Keratinocyte (primary cell): ENCODE measurements at regions not wholly inside any gene's neighbourhood (a gene's known extent, or its start where the extent isn't known, plus 50 kb on each side); places are given as distances from the start of the nearest gene placed in this dataset.
"Not testable (repeated sequence)": the region's sequence is repeated elsewhere in the genome, so short reads cannot be mapped to it uniquely, and the experiment has no call there.

Experiments
- DNase-seq: peaks from one replicate; pipeline ENCODE4 v3.0.0-alpha.2; 2011; ENCODE audit warnings: low read depth, missing footprints, low spot score
- FAIRE-seq: peaks from 2 replicates; lab custom pipeline; 2011; peaks lifted over from hg19 to GRCh38; lab: Jason Lieb, UNC
- H2AFZ ChIP-seq: 2 replicates; pipeline ENCODE4 v1.6.0; 2012; ENCODE audit warnings: low read length, control low read depth, inconsistent platforms; ENCODE audit not compliant: control insufficient read depth
- H3K27ac ChIP-seq: 2 replicates; pipeline ENCODE4 v1.5.1; 2011; ENCODE audit warnings: low read length; ENCODE audit not compliant: control insufficient read depth, insufficient read depth
- H3K27me3 ChIP-seq: 3 replicates; pipeline ENCODE4 v1.6.0; 2011; ENCODE audit warnings: low read length; ENCODE audit not compliant: control insufficient read depth, insufficient read depth; ENCODE audit errors: extremely low read depth
- H3K36me3 ChIP-seq, 2 experiments: 2 replicates in 1 of 2; 3 replicates in 1 of 2; pipeline ENCODE4 v1.5.1; 2011; ENCODE audit warnings: low read length in 2 of 2, mild to moderate bottlenecking in 1 of 2; ENCODE audit not compliant: control insufficient read depth in 2 of 2, insufficient read depth in 2 of 2; ENCODE audit errors: extremely low read depth in 1 of 2
- H3K4me1 ChIP-seq: 3 replicates; pipeline ENCODE4 v1.5.1; 2011; ENCODE audit warnings: low read length; ENCODE audit not compliant: control insufficient read depth, insufficient read depth; ENCODE audit errors: extremely low read depth
- H3K4me2 ChIP-seq: 3 replicates; pipeline ENCODE4 v1.6.0; 2011; ENCODE audit warnings: low read depth, low read length; ENCODE audit not compliant: control insufficient read depth, insufficient read depth; ENCODE audit errors: extremely low read depth
- H3K4me3 ChIP-seq, 3 experiments: fragments of 200-600 bp in 1 of 3; sonication (generic) in 1 of 3; 2 replicates in 2 of 3; 3 replicates in 1 of 3; pipeline ENCODE4 v1.5.1; 2011 to 2016; ENCODE audit warnings: low read length in 3 of 3, mild to moderate bottlenecking in 3 of 3, control low read depth in 2 of 3, inconsistent platforms in 1 of 3, low read depth in 1 of 3, mixed read lengths in 1 of 3, mixed run types in 1 of 3, moderate library complexity in 1 of 3; ENCODE audit not compliant: control insufficient read depth in 2 of 3, insufficient read depth in 2 of 3; ENCODE audit errors: extremely low read depth in 1 of 3
- H3K79me2 ChIP-seq: 2 replicates; pipeline ENCODE4 v1.6.0; 2012; ENCODE audit warnings: low read length; ENCODE audit not compliant: control insufficient read depth, insufficient read depth
- H3K9ac ChIP-seq: 3 replicates; pipeline ENCODE4 v1.6.0; 2011; ENCODE audit warnings: low read length; ENCODE audit not compliant: control insufficient read depth, insufficient read depth; ENCODE audit errors: extremely low read depth
- H3K9me1 ChIP-seq: 3 replicates; pipeline ENCODE4 v1.6.0; 2011; ENCODE audit warnings: low read length; ENCODE audit not compliant: control insufficient read depth, insufficient read depth; ENCODE audit errors: extremely low read depth
- H3K9me3 ChIP-seq: 2 replicates; pipeline ENCODE4 v1.5.1; 2012; ENCODE audit warnings: low read depth, low read length; ENCODE audit not compliant: control insufficient read depth
- H4K20me1 ChIP-seq: 3 replicates; pipeline ENCODE4 v1.6.0; 2011; ENCODE audit warnings: low read length; ENCODE audit not compliant: control insufficient read depth, insufficient read depth; ENCODE audit errors: extremely low read depth
- CTCF ChIP-seq, 3 experiments: IDR thresholded peaks in 1 of 3; conservative IDR thresholded peaks in 1 of 3; optimal IDR thresholded peaks in 1 of 3; 2 replicates in 2 of 3; 3 replicates in 1 of 3; pipeline versions ENCODE3 to v1.5.1; 2011; ENCODE audit warnings: low read length in 3 of 3, mild to moderate bottlenecking in 3 of 3, moderate library complexity in 2 of 3, control low read depth in 1 of 3, inconsistent platforms in 1 of 3; ENCODE audit not compliant: insufficient read depth in 2 of 3; ENCODE audit errors: extremely low read depth in 1 of 3
- EZH2 ChIP-seq: IDR thresholded peaks from one replicate; pipeline ENCODE4 v1.6.1; 2012; ENCODE audit warnings: inconsistent platforms, mild to moderate bottlenecking, low read length, moderate library complexity
- dilution Hi-C: fragments of 300-500 bp; cut with MboI; formaldehyde crosslinking; loops from one replicate; pipeline ENCODE4 v1.7.0; 2020; ENCODE audit warnings: low sequenced_read_pairs; ENCODE audit not compliant: extremely low pct_ligation_motif_present

- Histone ChIP-seq H3K9me1 (no peaks in the 10 kb centered on the region), H3K79me2 (no peaks in the 10 kb centered on the region), H3K27me3 (no peaks in the 10 kb centered on the region), H4K20me1 (no peaks in the 10 kb centered on the region), H3K9ac (no peak overlapping the region), H3K4me2 (no peak overlapping the region), H3K36me3 (no peaks in the 10 kb centered on the region), H3K4me1 (no peaks in the 10 kb centered on the region), H3K27ac (no peak overlapping the region), H3K9me3 (no peaks in the 10 kb centered on the region), H3K4me3 (no peak overlapping the region), H2AFZ (no peak overlapping the region)
- FAIRE-seq (no peak), DNase-seq (no peak)
- TF ChIP-seq CTCF (optimal IDR thresholded peaks at IDR 0.05 in 1 of 3, IDR thresholded peaks at IDR 0.05 in 1 of 3, conservative IDR thresholded peaks at IDR 0.05 in 1 of 3; ENCODE audit: extremely low read depth in 1 of 3, insufficient read depth in 2 of 3, low read length in 3 of 3) = peak in 2 of 3 experiments; percentile 18 to 44
- TF ChIP-seq EZH2 = no peak
- dilution Hi-C loops = no loop called here
These were observed 367.3 kb upstream of the CASK start for GRCh38 chrX:42290608-42291007.

GRCh38 chrX:42289492-42290385 is 366.4 kb upstream of the CASK start:
- no peak overlapping the region for H3K27ac ChIP-seq
- no peaks in the 10 kb centered on the region for H4K20me1 ChIP-seq
- no peaks in the 10 kb centered on the region for H3K79me2 ChIP-seq
- H3K36me3 ChIP-seq = no peaks in the 10 kb centered on the region
- H3K9me3 ChIP-seq = no peaks in the 10 kb centered on the region
- H2AFZ ChIP-seq = no peak overlapping the region
- TF ChIP-seq CTCF (optimal IDR thresholded peaks at IDR 0.05 in 1 of 3, IDR thresholded peaks at IDR 0.05 in 1 of 3, conservative IDR thresholded peaks at IDR 0.05 in 1 of 3; ENCODE audit: extremely low read depth in 1 of 3, insufficient read depth in 2 of 3, low read length in 3 of 3) = no peak
- no peak for TF ChIP-seq EZH2
- H3K4me3 ChIP-seq = no peak overlapping the region
- DNase-seq = no peak
- no peak for FAIRE-seq
- no peaks in the 10 kb centered on the region for H3K27me3 ChIP-seq
- H3K4me1 ChIP-seq = no peaks in the 10 kb centered on the region
- dilution Hi-C loops = no loop called here
- H3K4me2 ChIP-seq = no peak overlapping the region
- no peaks in the 10 kb centered on the region for H3K9me1 ChIP-seq
- no peak overlapping the region for H3K9ac ChIP-seq

DNA sequence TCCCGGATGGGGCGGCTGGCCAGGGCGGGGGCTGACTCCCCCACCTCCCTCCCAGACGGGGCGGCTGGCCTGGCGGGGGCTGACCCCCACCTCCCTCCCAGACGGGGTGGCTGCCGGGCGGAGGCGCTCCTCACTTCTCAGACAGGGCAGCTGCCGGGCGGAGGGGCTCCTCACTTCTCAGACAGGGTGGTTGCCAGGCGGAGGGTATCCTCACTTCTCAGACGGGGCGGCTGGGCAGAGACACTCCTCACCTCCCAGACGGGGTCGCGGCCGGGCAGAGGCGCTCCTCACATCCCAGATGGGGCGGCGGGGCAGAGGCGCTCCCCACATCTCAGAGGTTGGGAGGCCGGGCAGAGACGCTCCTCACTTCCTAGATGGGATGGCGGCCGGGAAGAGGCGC is 362.3 kb upstream of the CASK start:
- H2AFZ ChIP-seq, H3K79me2 ChIP-seq, H3K27ac ChIP-seq, DNase-seq, H3K4me3 ChIP-seq, H3K27me3 ChIP-seq, dilution Hi-C loops, H3K4me2 ChIP-seq, H3K9me1 ChIP-seq, FAIRE-seq, H3K9me3 ChIP-seq, H3K36me3 ChIP-seq, H4K20me1 ChIP-seq, H3K9ac ChIP-seq, H3K4me1 ChIP-seq: not testable (repeated sequence)
